ENCODE measurements at regions not wholly inside any gene's neighbourhood (a gene's known extent, or its start where the extent isn't known, plus 50 kb on each side); places are given as distances from the start of the nearest gene placed in this dataset.

DNA sequence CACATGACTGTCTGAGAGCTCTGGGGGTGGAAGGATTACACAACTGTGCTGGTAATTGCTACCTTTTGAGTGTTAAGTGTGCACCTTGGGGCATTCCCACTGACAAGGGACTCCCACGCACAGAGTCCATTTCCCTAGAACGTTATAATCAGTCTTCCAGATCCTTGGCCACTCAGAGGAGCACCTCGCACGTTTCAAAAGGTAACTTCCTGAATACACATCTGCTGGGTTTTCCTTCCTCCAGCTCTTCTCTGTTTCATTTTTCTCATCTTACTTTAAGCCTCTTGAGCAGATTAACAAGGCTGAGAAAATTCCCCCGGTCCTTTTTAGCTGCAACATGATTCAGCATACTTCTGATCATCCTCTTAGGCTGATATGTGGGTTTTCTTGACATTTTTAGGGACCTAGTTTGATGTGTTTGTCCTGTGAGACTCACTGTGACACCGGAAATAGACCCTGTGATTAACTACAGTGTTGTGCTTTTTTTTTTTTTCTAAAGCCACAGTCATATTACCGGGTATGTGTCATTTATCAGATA, 98.4 kb upstream of the DUSP22 start:
- TF ChIP-seq, protein P1, sequence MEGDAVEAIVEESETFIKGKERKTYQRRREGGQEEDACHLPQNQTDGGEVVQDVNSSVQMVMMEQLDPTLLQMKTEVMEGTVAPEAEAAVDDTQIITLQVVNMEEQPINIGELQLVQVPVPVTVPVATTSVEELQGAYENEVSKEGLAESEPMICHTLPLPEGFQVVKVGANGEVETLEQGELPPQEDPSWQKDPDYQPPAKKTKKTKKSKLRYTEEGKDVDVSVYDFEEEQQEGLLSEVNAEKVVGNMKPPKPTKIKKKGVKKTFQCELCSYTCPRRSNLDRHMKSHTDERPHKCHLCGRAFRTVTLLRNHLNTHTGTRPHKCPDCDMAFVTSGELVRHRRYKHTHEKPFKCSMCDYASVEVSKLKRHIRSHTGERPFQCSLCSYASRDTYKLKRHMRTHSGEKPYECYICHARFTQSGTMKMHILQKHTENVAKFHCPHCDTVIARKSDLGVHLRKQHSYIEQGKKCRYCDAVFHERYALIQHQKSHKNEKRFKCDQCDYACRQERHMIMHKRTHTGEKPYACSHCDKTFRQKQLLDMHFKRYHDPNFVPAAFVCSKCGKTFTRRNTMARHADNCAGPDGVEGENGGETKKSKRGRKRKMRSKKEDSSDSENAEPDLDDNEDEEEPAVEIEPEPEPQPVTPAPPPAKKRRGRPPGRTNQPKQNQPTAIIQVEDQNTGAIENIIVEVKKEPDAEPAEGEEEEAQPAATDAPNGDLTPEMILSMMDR (conservative IDR thresholded peaks at IDR 0.05; ENCODE audit: low read length) = no peak
- no peak for TF ChIP-seq EZH2phosphoT487 (IDR thresholded peaks at IDR 0.05; ENCODE audit: borderline replicate concordance, low read depth, low read length)
